A549 (cell line): ENCODE measurements at regions not wholly inside any gene's neighbourhood (a gene's known extent, or its start where the extent isn't known, plus 50 kb on each side); places are given as distances from the start of the nearest gene placed in this dataset.

Experiments used
- ATAC-seq, 2 experiments: fragments of 200-7000 bp in 1 of 2; fragments of >200 bp in 1 of 2; cut with Nextera tagmentation in 1 of 2; cut with Tn5 transposase in 1 of 2; 3 replicates each; pipeline versions ENCODE4 v1.8.0 to v1.9.1; 2018 to 2020; ENCODE audit warnings: mild to moderate bottlenecking in 1 of 2, moderate library complexity in 1 of 2
- CTCF ChIA-PET: fragments of 300-600 bp; sonication (Branson Sonifier 250); formaldehyde crosslinking; extraction: SDS; loops from one replicate; lab custom pipeline; 2021; ENCODE audit warnings: antibody characterized with exemption, inconsistent platforms; lab: Yijun Ruan, JAX
- POLR2A ChIA-PET: fragments of 350-600 bp; formaldehyde crosslinking; extraction: SDS; loops from one replicate; lab custom pipeline; 2021; ENCODE audit warnings: antibody characterized with exemption, inconsistent platforms; lab: Yijun Ruan, JAX
- DNase-seq, 2 experiments: peaks; one replicate each; pipeline versions ENCODE4 v3.0.0 to v3.0.0-alpha.2; 2011 to 2016; ENCODE audit warnings: low read depth in 1 of 2, low spot score in 1 of 2
- FAIRE-seq: peaks from 2 replicates; lab custom pipeline; 2011; peaks lifted over from hg19 to GRCh38; lab: Jason Lieb, UNC
- H3K27ac ChIP-seq, 2 experiments: fragments of >200 bp; sonication (Bioruptor Twin); formaldehyde crosslinking; 3 replicates each; pipeline ENCODE4 v1.5.1; 2016 to 2017
- H3K4me1 ChIP-seq: fragments of >200 bp; sonication (Bioruptor Twin); formaldehyde crosslinking; 3 replicates; pipeline ENCODE4 v1.6.1; 2016
- H3K4me2 ChIP-seq: fragments of >200 bp; sonication (Bioruptor Twin); formaldehyde crosslinking; 3 replicates; pipeline ENCODE4 v1.6.1; 2016
- H3K4me3 ChIP-seq: fragments of >200 bp; sonication (Bioruptor Twin); formaldehyde crosslinking; 3 replicates; pipeline ENCODE4 v1.5.1; 2016
- H3K9me3 ChIP-seq: fragments of >200 bp; sonication (Bioruptor Twin); formaldehyde crosslinking; 3 replicates; pipeline ENCODE4 v1.6.1; 2016
- BHLHE40 ChIP-seq: IDR thresholded peaks from 2 replicates; pipeline ENCODE4 v1.6.1; 2012; ENCODE audit warnings: low read depth, low read length, inconsistent platforms
- CBX8 ChIP-seq: fragments of 200-600 bp; sonication (generic); IDR thresholded peaks from 2 replicates; pipeline ENCODE4 v1.6.1; 2016
- CHD4 ChIP-seq: fragments of 200-600 bp; sonication (generic); IDR thresholded peaks from 2 replicates; pipeline ENCODE4 v1.6.1; 2016; ENCODE audit warnings: antibody characterized with exemption, mild to moderate bottlenecking, borderline replicate concordance
- EHF ChIP-seq: fragments of 250-450 bp; sonication (Bioruptor Pico); IDR thresholded peaks from 2 replicates; pipeline ENCODE4 v1.5.0; 2020; ENCODE audit warnings: mild to moderate bottlenecking
- ELK1 ChIP-seq: fragments of 150-350 bp; IDR thresholded peaks from 2 replicates; pipeline ENCODE4 v1.6.1; 2014; ENCODE audit warnings: low read depth, mild to moderate bottlenecking, low read length
- ESRRA ChIP-seq: fragments of 150-350 bp; IDR thresholded peaks from 2 replicates; pipeline ENCODE4 v1.6.1; 2014; ENCODE audit warnings: mild to moderate bottlenecking, low read length, borderline replicate concordance
- FOSL2 ChIP-seq, 2 experiments: fragments of 450-650 bp in 1 of 2; fragments of >200 bp in 1 of 2; sonication (Bioruptor Twin) in 1 of 2; formaldehyde crosslinking; IDR thresholded peaks; 2 replicates each; pipeline versions ENCODE4 v1.5.0 to v1.6.1; 2016 to 2020; ENCODE audit warnings: mild to moderate bottlenecking in 1 of 2, moderate library complexity in 1 of 2
- FOXS1 ChIP-seq: fragments of 250-450 bp; sonication (Bioruptor Pico); IDR thresholded peaks from 2 replicates; pipeline ENCODE4 v1.5.0; 2020; ENCODE audit warnings: mild to moderate bottlenecking, moderate library complexity
- HOXA7 ChIP-seq: fragments of 250-450 bp; sonication (Bioruptor Pico); IDR thresholded peaks from 2 replicates; pipeline ENCODE4 v1.5.0; 2020; ENCODE audit warnings: mild to moderate bottlenecking, moderate library complexity
- HOXB13 ChIP-seq: fragments of 250-450 bp; sonication (Bioruptor Pico); IDR thresholded peaks from 2 replicates; pipeline ENCODE4 v1.5.0; 2020; ENCODE audit warnings: low read depth, mild to moderate bottlenecking, moderate library complexity
- HOXB5 ChIP-seq: fragments of 250-450 bp; sonication (Bioruptor Pico); IDR thresholded peaks from 2 replicates; pipeline ENCODE4 v1.5.0; 2020; ENCODE audit warnings: mild to moderate bottlenecking, moderate library complexity
- JUN ChIP-seq, 2 experiments: fragments of >200 bp; sonication (Bioruptor Twin); formaldehyde crosslinking; IDR thresholded peaks; 2 replicates in 1 of 2; 3 replicates in 1 of 2; pipeline ENCODE4 v1.6.1; 2016 to 2017
- JUNB ChIP-seq: fragments of >200 bp; sonication (Bioruptor Twin); formaldehyde crosslinking; IDR thresholded peaks from 2 replicates; pipeline ENCODE4 v1.6.1; 2016
- KDM1A ChIP-seq: fragments of 200-600 bp; sonication (generic); IDR thresholded peaks from 2 replicates; pipeline ENCODE4 v1.6.1; 2016; ENCODE audit warnings: low read depth, mild to moderate bottlenecking
- KDM5A ChIP-seq: fragments of 200-600 bp; sonication (generic); IDR thresholded peaks from 2 replicates; pipeline ENCODE4 v1.6.1; 2016; ENCODE audit warnings: antibody characterized with exemption, mild to moderate bottlenecking
- MAFK ChIP-seq: fragments of 450-650 bp; IDR thresholded peaks from 2 replicates; pipeline ENCODE4 v1.6.1; 2014; ENCODE audit not compliant: partially characterized antibody
- MAZ ChIP-seq: fragments of 150-350 bp; IDR thresholded peaks from 2 replicates; pipeline ENCODE4 v1.6.1; 2014; ENCODE audit warnings: antibody characterized with exemption, low read depth, low read length, borderline replicate concordance
- NFE2L2 ChIP-seq: fragments of 150-350 bp; conservative IDR thresholded peaks from 2 replicates; pipeline ENCODE4 v1.6.1; 2014; ENCODE audit warnings: low read length
- PHF8 ChIP-seq: fragments of 200-600 bp; sonication (generic); IDR thresholded peaks from 2 replicates; pipeline ENCODE4 v1.6.1; 2016; ENCODE audit warnings: low read depth, mild to moderate bottlenecking, antibody characterized with exemption, moderate library complexity, borderline replicate concordance
- POLR2AphosphoS2 ChIP-seq: conservative IDR thresholded peaks from 2 replicates; pipeline ENCODE4 v1.6.1; 2012; ENCODE audit warnings: low read length, improper control_type of control experiment, inconsistent platforms
- RARB ChIP-seq: fragments of 250-450 bp; sonication (Bioruptor Pico); IDR thresholded peaks from 2 replicates; pipeline ENCODE4 v1.8.0; 2021; ENCODE audit warnings: mild to moderate bottlenecking, moderate library complexity
- REST ChIP-seq: fragments of 200-600 bp; sonication (generic); IDR thresholded peaks from 2 replicates; pipeline ENCODE4 v1.6.1; 2016; ENCODE audit warnings: antibody characterized with exemption, mild to moderate bottlenecking, moderate library complexity
- RNF2 ChIP-seq: fragments of 200-600 bp; sonication (generic); IDR thresholded peaks from 2 replicates; pipeline ENCODE4 v1.6.1; 2016; ENCODE audit warnings: low read depth, mild to moderate bottlenecking, antibody characterized with exemption, moderate library complexity, borderline replicate concordance
- SREBF2 ChIP-seq: fragments of 450-650 bp; IDR thresholded peaks from 2 replicates; pipeline ENCODE4 v1.6.1; 2014; ENCODE audit warnings: mild to moderate bottlenecking, moderate library complexity
- TFCP2L1 ChIP-seq: fragments of 250-450 bp; sonication (Bioruptor Pico); IDR thresholded peaks from 2 replicates; pipeline ENCODE4 v1.5.0; 2021; ENCODE audit warnings: mild to moderate bottlenecking
- TP53 ChIP-seq: fragments of 250-450 bp; sonication (Bioruptor Pico); IDR thresholded peaks from 2 replicates; pipeline ENCODE4 v1.5.0; 2021; ENCODE audit warnings: mild to moderate bottlenecking, moderate library complexity
- ZFP36 ChIP-seq: fragments of 450-650 bp; IDR thresholded peaks from 2 replicates; pipeline ENCODE4 v1.6.1; 2014; ENCODE audit warnings: borderline replicate concordance; ENCODE audit not compliant: partially characterized antibody
- ZSCAN20 ChIP-seq: fragments of 250-450 bp; sonication (Bioruptor Pico); IDR thresholded peaks from 2 replicates; pipeline ENCODE4 v1.8.0; 2022; ENCODE audit warnings: mild to moderate bottlenecking, moderate library complexity
- WGBS: methylation state at CpG from one replicate; pipeline ENCODE4 v1.1.6; 2017; ENCODE audit errors: missing lambda C conversion rate; 5-methylcytosine and 5-hydroxymethylcytosine counted together

DNA sequence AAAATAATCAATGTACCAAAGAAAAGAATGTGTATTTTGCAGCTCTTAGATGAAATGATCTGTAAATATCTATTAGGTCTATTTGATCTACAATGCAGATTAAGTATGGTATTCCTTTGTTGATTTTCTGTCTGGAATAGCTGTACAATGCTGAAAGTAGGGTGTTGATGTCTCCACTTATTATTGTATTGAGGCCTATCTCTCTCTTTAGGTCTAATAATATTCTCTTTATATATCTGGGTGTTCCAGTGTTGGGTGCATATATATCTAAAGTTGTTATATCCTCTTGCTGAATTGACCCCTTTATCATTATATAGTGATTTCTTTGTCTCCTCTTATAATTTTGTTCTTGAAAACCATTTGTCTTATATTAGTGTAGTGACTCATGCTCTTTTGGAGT, 885.5 kb upstream of the FOXG1 start (continued):
- no peak for TF ChIP-seq HOXB13
- no peak for TF ChIP-seq ZSCAN20 (CRISPR knock-in tag)
- TF ChIP-seq, all 56 proteins: peak for 0

DNA sequence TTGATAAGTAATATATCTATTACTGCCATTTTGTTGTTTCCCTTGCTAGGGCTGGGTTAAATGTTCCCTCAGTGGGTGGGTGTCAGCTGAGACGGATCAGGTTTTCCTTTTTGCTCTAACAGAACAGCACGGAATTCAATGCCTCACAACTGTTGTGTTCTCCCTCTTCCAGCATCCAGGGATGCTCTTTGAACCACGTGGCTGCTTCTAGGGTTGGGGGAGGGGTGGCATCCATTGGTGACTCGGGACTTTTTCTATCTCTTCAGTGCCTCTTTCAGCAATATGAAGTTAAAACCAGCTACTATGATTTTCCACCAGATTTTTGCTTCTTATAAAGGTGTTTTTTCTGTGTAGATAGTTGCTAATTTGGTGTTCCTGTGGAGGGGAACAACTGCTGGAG, 884.9 kb upstream of the FOXG1 start:
- ATAC-seq: no peak
- POLR2A ChIA-PET: no interaction called here
- H3K9me3 ChIP-seq: peaks cover 6% of the 10 kb centered on the region; the same call in 2 of the 3 replicates
- no peak for DNase-seq
- no peak for TF ChIP-seq MAZ
- no peak for TF ChIP-seq KDM1A
- TF ChIP-seq JUN (IDR thresholded peaks at IDR 0.05): no peak
- no peak for TF ChIP-seq RNF2
- TF ChIP-seq ELK1: no peak
- TF ChIP-seq JUNB: no peak
- TF ChIP-seq RARB (CRISPR knock-in tag): no peak
- TF ChIP-seq CHD4: no peak
- no peak for TF ChIP-seq CBX8
- no peak for TF ChIP-seq REST
- no peak for TF ChIP-seq PHF8
- TF ChIP-seq FOSL2 (IDR thresholded peaks at IDR 0.05): no peak
- no peak for TF ChIP-seq FOSL2 (CRISPR knock-in tag; IDR thresholded peaks at IDR 0.05)
- TF ChIP-seq FOXS1: no peak
- TF ChIP-seq TP53 (CRISPR knock-in tag): no peak
- no peak for TF ChIP-seq NFE2L2
- no peak for TF ChIP-seq KDM5A
- TF ChIP-seq, all 56 proteins: peak for 0
- CTCF ChIA-PET: no interaction called here
- Histone ChIP-seq H3K4me1 (no peaks in the 10 kb centered on the region), H3K4me2 (no peak overlapping the region), H3K27ac (no peak overlapping the region), H3K4me3 (no peak overlapping the region)
- WGBS: 18% methylated on average over 4 of the region's 4 CpGs
- no peak for FAIRE-seq

DNA sequence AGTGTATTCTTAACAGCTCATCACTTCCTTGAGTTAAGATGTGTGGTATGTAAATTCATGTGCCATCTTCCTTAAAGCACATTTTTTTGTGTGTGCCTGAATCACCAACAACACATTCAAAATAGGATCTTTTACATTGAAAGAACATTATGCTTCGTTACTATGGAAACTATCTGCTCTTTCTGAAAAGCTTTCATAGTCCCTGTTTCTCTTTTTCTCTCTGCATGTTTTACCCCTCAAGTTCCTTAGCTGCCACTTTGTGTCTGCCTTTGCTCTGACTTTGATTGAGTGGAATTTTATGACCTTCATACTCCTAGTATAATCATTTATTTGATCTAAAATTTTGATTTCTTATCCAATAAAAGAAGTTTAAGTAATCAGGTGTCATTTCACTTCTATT, 880.3 kb upstream of the FOXG1 start:
- WGBS: 14% methylated on average over 1 of the region's 1 CpG

More for the DNA sequence above, 880.3 kb upstream of the FOXG1 start:
- Histone ChIP-seq H3K27ac (no peak overlapping the region), H3K9me3 (peaks cover 6% of the 10 kb centered on the region; the same call in 2 of the 3 replicates), H3K4me1 (no peaks in the 10 kb centered on the region), H3K4me2 (no peak overlapping the region), H3K4me3 (no peak overlapping the region)
- TF ChIP-seq RARB (CRISPR knock-in tag) (no peak), ZSCAN20 (CRISPR knock-in tag) (no peak), HOXB5 (CRISPR knock-in tag) (no peak), HOXA7 (no peak), ZFP36 (no peak), EHF (CRISPR knock-in tag) (no peak), TP53 (CRISPR knock-in tag) (no peak), TFCP2L1 (no peak), BHLHE40 (no peak), SREBF2 (no peak), ESRRA (no peak), KDM1A (no peak), MAZ (no peak), POLR2AphosphoS2 (no peak), HOXB13 (no peak), MAFK (no peak)
- FAIRE-seq: no peak
- CTCF ChIA-PET: no interaction called here
- no peak for ATAC-seq
- no peak for DNase-seq
- POLR2A ChIA-PET: no interaction called here
